AG09319 (cell line): ENCODE measurements at regions not wholly inside any gene's neighbourhood (a gene's known extent, or its start where the extent isn't known, plus 50 kb on each side); places are given as distances from the start of the nearest gene placed in this dataset.
"Not testable (repeated sequence)": the region's sequence is repeated elsewhere in the genome, so short reads cannot be mapped to it uniquely, and the experiment has no call there.

ENCODE experiments used
- DNase-seq: peaks from one replicate; pipeline ENCODE4 v3.0.0-alpha.2; 2010; ENCODE audit warnings: low read depth; ENCODE audit errors: extremely low read depth
- CTCF ChIP-seq: IDR thresholded peaks from 2 replicates; pipeline ENCODE4 v1.5.1; 2011; ENCODE audit warnings: low read depth, mild to moderate bottlenecking, inconsistent platforms, low read length, moderate library complexity

DNA sequence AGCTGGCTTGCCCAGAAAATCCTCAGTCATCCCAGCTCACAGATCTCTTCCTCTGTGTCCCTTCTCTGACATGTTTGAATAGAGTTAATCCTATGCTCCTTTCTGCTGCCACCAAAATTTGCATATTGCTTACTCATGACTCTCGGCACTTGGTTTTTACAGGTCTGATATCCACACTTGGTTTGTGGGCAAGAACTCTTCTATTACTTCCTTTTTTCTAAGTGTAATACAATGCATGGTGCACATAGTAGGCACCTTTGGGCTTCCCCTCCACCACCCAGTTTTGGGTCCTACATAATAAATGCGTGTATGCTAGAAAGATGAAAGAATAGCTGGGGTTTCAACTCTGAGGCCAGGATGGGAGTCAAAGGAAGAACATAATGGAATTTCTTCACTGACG lies 69.7 kb upstream of the GRK3 start:
- no peak for DNase-seq
- TF ChIP-seq CTCF: no peak

- TF ChIP-seq CTCF: no peak
- DNase-seq: no peak
These were observed 69.2 kb upstream of the GRK3 start for GRCh38 chr22:25495285-25495684.

- peak; percentile 23 for DNase-seq
- no peak for TF ChIP-seq CTCF
These were observed 67.9 kb upstream of the GRK3 start for GRCh38 chr22:25496396-25497064.

DNA sequence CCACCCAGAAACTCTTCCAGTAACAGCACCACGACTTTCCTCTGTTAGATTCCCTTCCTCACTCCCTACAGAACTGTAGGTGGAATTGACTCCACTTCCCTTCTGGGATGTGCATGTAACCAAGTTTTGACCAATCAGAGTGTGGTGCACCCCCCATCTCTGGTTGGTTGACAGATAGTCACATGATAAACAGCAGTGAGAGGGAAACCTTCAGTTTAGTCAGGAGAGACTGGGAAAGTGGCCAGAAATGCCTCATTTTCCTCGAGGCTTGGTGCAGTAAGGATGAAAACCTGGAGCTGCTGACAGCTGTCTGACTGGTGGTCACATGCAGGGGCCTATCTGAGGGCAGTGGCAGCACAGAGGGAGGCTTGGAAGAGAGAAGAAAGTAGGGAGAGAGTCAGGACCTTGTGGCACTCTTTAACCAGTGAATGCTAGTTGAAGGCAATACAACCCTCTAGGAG lies 67.3 kb upstream of the GRK3 start:
- no peak for DNase-seq

DNA sequence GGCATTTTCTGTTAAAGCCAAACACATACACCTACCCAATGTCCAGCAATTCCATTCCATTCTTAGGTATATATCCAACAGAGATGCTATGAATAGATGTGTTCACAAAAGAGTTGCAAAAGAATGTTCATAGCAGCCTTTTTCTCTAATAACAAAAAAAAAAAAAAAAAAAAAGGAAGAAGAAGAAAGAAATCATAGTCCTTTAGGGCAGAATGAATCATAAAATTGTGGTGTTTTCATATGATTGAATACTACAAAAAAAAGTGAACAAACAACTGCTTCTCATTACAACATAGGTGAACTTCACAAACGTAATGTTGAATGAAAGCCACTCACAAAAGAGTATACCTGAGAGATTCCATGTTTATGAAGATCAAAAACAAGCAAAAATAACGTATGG lies 66.8 kb upstream of the GRK3 start:
- TF ChIP-seq CTCF: no peak
- no peak for DNase-seq

More for the DNA sequence above, 67.3 kb upstream of the GRK3 start:
- TF ChIP-seq CTCF: no peak

GRCh38 chr22:25500671-25501070 lies 63.8 kb upstream of the GRK3 start:
- not testable (repeated sequence) for DNase-seq

- DNase-seq: not testable (repeated sequence)
These were observed 60.5 kb upstream of the GRK3 start for GRCh38 chr22:25504017-25504416.

DNA sequence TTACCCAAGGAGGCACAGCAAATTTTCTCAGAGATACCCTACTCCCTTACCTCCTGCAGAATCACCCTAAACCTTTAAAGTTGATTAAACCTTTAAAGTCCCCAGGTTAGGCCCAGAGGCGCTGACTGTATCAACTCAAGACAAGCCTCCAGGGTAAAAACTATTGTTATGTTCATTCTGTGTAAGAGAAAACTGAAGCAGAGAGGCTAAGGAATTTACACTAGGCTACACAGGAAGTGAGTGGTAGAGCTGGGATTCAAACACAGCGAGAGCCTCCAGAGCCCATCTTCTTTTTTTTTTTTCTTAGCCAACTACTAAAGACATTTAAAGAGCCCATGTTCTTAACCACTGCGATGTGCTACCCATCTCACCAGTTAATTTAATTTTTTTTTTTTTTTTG lies 56.3 kb upstream of the GRK3 start:
- no peak for DNase-seq

More for the DNA sequence above, 56.3 kb upstream of the GRK3 start:
- no peak for TF ChIP-seq CTCF
